GM12864 (cell line): ENCODE measurements at regions not wholly inside any gene's neighbourhood (a gene's known extent, or its start where the extent isn't known, plus 50 kb on each side); places are given as distances from the start of the nearest gene placed in this dataset.

Experiments
- DNase-seq: peaks from one replicate; pipeline ENCODE4 v3.0.0-alpha.2; 2011; ENCODE audit warnings: low read depth
- H3K4me3 ChIP-seq: 2 replicates; pipeline ENCODE4 v1.5.1; 2011; ENCODE audit warnings: mild to moderate bottlenecking, low read depth, low read length, control low read depth
- TF ChIP-seq, protein P1 (sequence below): IDR thresholded peaks from 2 replicates; pipeline ENCODE4 v1.5.1; 2011; ENCODE audit warnings: low read depth, mild to moderate bottlenecking, moderate library complexity, low read length, control low read depth, inconsistent platforms; ENCODE audit errors: missing control alignments

DNA sequence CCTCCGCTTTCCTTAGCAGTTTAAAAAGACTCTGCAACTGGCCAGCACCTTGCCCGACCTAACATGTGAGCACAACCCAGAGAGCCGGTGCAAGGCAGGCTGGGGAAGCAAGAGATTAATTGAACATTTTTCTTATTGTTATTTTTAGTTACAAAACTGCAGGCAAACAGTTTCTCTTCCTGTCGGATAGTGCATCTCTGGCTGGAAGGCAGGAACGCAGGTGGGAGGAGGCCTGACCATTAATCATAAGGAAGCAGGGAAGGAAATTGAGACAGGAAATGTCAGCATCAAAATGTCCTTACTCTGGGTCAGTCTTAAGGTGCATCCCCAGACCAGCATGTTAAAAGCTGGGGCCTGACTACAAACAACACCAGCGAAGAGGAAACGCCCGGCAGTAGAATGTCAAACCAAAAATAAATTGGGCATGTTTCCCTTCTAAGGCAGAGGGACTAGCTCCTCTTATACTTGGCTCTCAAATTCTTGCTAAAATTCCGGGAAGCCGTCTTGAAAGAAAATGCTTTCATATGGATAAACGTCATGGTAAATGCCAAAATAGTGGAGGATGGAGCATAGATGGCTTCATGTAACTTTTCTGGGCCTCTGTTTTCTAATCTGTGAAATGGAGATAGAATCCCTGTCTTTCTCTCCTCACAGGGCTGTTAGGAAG is 226.8 kb downstream of the RAP2A start:
- TF ChIP-seq, protein P1, sequence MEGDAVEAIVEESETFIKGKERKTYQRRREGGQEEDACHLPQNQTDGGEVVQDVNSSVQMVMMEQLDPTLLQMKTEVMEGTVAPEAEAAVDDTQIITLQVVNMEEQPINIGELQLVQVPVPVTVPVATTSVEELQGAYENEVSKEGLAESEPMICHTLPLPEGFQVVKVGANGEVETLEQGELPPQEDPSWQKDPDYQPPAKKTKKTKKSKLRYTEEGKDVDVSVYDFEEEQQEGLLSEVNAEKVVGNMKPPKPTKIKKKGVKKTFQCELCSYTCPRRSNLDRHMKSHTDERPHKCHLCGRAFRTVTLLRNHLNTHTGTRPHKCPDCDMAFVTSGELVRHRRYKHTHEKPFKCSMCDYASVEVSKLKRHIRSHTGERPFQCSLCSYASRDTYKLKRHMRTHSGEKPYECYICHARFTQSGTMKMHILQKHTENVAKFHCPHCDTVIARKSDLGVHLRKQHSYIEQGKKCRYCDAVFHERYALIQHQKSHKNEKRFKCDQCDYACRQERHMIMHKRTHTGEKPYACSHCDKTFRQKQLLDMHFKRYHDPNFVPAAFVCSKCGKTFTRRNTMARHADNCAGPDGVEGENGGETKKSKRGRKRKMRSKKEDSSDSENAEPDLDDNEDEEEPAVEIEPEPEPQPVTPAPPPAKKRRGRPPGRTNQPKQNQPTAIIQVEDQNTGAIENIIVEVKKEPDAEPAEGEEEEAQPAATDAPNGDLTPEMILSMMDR: no peak
- no peak for DNase-seq
- H3K4me3 ChIP-seq: no peak overlapping the region

DNA sequence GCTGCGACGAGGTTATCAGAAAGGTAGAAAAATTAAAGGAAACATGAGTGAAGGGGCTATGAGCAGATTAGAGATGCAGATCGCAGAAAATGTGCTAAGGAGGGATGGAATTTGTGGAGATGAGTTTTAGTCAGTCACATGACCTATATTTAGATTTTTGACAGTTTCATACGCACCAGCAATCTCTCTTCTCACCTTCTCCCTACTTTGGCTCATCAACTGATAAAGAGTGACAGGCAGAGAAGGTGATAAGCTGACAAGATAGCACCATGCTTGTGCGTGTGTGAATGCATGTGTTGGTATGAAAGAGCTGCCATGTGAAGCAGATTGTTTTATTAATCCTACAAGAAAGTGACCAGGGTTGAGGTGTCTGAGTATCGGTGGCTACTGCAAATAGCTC is 252.6 kb downstream of the RAP2A start:
- H3K4me3 ChIP-seq: no peak overlapping the region
- TF ChIP-seq, protein P1: no peak
- DNase-seq: no peak

DNA sequence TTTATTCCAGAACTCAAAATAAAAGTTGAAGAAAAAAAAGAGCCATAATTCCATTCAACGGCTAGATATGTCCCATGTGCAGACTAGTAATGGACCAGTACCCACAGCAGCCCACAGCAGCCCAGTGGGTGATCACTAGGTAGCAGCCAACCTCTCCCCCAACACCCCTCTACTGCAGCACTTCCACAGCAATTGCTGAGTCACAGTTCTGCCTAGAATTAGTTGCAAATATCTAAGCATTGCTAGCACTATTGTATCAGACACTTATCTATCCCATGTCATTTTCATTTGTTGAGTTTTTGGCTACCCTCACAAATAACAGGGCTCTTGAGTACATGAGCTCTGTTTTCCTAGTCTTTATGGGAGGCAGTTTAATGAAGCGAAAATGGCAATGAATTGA is 258.7 kb downstream of the RAP2A start:
- DNase-seq: no peak
- TF ChIP-seq, protein P1: no peak
- H3K4me3 ChIP-seq: no peak overlapping the region

DNA sequence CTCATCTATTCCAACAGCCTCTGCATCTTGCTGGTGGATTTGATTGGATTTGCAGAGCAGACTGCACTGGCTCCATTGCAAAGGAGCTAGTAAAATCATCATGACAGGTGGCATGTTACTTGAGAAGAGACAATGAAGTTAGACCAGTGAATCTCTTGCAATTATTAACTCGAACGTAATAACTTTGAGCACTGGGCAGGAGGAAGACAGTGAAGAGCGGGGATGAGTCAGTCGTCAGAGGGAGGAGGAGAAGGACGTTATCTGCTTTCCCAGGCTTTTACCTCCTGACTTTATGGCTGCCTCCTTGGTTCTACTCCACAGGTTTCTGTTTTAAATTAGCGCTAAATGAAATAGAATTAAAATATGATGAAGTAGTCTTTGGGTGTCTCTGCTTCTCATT is 257.8 kb upstream of the IPO5 start:
- DNase-seq: no peak
- TF ChIP-seq, protein P1: no peak
- no peak overlapping the region for H3K4me3 ChIP-seq

DNA sequence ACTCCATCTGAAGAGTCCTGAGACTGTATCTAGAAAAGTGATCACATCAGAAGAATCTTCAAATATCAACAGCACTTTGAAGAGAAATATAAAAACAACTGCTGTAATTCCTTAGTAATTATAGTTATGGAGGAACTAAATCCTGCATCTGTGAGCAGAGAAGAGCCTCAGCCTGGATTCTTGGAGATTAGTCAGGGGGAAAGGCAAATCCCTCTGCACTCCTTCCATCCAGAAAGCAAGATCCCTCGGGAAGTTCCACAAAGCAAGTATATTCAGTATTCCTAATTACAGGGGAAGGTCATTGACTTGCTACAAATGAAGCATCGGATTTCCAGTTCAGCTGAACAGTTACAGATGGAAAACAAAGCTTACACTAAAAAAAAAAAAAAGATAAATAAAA is 256.6 kb upstream of the IPO5 start:
- DNase-seq: no peak

DNA sequence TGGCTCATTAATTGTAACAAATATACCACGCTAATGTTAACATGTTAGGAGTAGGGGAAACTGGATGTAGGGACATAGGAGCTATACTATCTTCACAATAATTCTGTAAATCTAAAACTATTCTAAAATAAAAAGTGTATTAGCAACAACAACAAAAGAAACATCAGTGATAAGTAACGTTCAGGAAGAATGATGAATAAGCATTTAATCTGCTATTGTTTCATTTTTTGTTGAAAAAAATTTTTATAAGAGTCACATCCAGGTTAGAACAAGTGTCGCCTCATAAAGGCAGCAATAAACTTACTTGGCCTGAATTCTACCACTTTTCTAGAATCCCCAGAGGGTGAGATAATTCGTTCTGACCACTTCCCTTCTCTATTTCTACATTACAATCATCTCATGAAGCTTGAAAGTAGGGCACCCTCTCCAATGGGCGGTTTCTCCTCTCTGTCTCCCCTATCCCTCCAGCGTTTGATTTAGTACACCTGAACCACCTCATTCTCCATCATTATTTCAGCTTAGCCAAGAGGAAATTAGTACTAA is 253.1 kb upstream of the IPO5 start:
- TF ChIP-seq, protein P1: no peak
- no peak overlapping the region for H3K4me3 ChIP-seq
- DNase-seq: no peak

More for the DNA sequence above, 256.6 kb upstream of the IPO5 start:
- TF ChIP-seq, protein P1: no peak
- H3K4me3 ChIP-seq: no peak overlapping the region

DNA sequence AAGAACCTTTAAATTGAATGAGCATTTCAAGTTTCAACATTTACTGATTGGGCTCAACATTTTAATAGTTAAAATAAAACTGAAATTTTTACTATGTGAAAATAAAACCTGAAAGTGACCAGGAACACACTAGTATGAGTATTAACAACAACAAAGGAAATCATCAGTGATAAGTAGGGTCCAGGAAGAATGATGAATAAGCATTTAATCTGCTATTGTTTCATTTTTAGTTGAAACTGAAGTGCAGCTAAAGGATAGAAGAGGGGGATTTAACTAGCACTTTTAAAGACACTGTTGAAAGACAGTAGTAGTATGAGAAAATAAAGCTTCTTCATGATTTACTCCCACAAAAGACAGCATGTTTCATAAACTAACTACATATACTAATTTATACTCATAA is 250.9 kb upstream of the IPO5 start:
- no peak for DNase-seq
- TF ChIP-seq, protein P1: no peak
- H3K4me3 ChIP-seq: no peak overlapping the region
